ENCODE measurements at regions not wholly inside any gene's neighbourhood (a gene's known extent, or its start where the extent isn't known, plus 50 kb on each side); places are given as distances from the start of the nearest gene placed in this dataset.

GRCh38 chr16:55179411-55179810, 144.6 kb upstream of the IRX6 start:
- no peak overlapping the region for H3K4me3 ChIP-seq (ENCODE audit: low read depth, low read length)
- no peak for DNase-seq (ENCODE audit: low read depth)
- TF ChIP-seq, protein P1, sequence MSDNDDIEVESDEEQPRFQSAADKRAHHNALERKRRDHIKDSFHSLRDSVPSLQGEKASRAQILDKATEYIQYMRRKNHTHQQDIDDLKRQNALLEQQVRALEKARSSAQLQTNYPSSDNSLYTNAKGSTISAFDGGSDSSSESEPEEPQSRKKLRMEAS (IDR thresholded peaks at IDR 0.05; ENCODE audit: low read depth, low read length) = no peak
- TF ChIP-seq MYC (IDR thresholded peaks at IDR 0.05; ENCODE audit: low read depth, low read length) (no peak), POLR2A (IDR thresholded peaks at IDR 0.05; ENCODE audit: extremely low read depth, insufficient read length) (no peak)
- TF ChIP-seq, protein P2, sequence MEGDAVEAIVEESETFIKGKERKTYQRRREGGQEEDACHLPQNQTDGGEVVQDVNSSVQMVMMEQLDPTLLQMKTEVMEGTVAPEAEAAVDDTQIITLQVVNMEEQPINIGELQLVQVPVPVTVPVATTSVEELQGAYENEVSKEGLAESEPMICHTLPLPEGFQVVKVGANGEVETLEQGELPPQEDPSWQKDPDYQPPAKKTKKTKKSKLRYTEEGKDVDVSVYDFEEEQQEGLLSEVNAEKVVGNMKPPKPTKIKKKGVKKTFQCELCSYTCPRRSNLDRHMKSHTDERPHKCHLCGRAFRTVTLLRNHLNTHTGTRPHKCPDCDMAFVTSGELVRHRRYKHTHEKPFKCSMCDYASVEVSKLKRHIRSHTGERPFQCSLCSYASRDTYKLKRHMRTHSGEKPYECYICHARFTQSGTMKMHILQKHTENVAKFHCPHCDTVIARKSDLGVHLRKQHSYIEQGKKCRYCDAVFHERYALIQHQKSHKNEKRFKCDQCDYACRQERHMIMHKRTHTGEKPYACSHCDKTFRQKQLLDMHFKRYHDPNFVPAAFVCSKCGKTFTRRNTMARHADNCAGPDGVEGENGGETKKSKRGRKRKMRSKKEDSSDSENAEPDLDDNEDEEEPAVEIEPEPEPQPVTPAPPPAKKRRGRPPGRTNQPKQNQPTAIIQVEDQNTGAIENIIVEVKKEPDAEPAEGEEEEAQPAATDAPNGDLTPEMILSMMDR (IDR thresholded peaks at IDR 0.05; ENCODE audit: low read depth, low read length) = no peak

DNA sequence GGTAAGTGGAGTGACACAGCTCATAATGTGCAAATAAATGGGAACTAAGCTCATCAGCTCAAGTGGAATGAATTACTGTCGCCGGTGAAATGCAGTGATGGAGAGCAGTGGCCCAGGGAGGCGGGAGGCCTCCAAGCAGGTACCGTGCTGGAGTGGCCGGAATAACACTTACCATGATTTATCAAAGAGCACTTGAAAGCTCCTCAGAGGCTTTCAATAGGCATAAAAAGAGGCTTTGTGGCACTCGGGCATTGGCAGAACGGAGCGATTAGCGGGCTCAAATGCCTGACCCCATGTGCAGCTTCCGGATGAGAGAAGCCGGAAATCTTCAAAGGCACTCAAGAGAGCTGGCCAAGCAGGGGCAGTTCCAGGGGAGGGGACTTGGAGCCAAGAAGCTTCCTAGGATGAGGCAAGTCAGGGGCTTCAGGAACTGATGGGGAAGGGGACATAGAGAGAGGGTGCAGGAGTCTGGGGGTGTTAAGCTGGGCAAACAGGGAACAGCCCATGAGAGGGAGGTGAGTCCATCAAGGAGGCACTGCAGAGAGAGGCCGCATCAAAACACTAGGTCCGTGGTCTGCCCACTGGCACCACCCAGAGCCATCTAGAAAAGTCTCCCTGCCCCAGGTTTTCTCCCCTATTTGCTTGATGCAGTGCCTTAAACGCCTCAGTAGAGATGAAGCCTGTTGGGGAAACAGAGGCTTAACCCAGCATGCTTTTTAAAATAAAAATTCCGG, 144.0 kb upstream of the IRX6 start:
- TF ChIP-seq MYC (IDR thresholded peaks at IDR 0.05; ENCODE audit: low read depth, low read length) (no peak), POLR2A (IDR thresholded peaks at IDR 0.05; ENCODE audit: extremely low read depth, insufficient read length) (no peak)
- TF ChIP-seq, protein P2 (IDR thresholded peaks at IDR 0.05; ENCODE audit: low read depth, low read length) = no peak
- TF ChIP-seq, protein P1 (IDR thresholded peaks at IDR 0.05; ENCODE audit: low read depth, low read length) = no peak
- H3K4me3 ChIP-seq (ENCODE audit: low read depth, low read length) = no peak overlapping the region
- no peak for DNase-seq (ENCODE audit: low read depth)

- H3K4me3 ChIP-seq (ENCODE audit: low read depth, low read length) = no peak overlapping the region
- no peak for DNase-seq (ENCODE audit: low read depth)
- TF ChIP-seq, protein P2 (IDR thresholded peaks at IDR 0.05; ENCODE audit: low read depth, low read length) = no peak
- no peak for TF ChIP-seq POLR2A (IDR thresholded peaks at IDR 0.05; ENCODE audit: extremely low read depth, insufficient read length)
- no peak for TF ChIP-seq MYC (IDR thresholded peaks at IDR 0.05; ENCODE audit: low read depth, low read length)
- TF ChIP-seq, protein P1 (IDR thresholded peaks at IDR 0.05; ENCODE audit: low read depth, low read length) = no peak
Measured at GRCh38 chr16:55184052-55184451, 140.0 kb upstream of the IRX6 start.

GRCh38 chr16:55184619-55185018, 139.4 kb upstream of the IRX6 start:
- no peak for DNase-seq (ENCODE audit: low read depth)
- TF ChIP-seq MYC (IDR thresholded peaks at IDR 0.05; ENCODE audit: low read depth, low read length) (no peak), POLR2A (IDR thresholded peaks at IDR 0.05; ENCODE audit: extremely low read depth, insufficient read length) (no peak)
- TF ChIP-seq, protein P2 (IDR thresholded peaks at IDR 0.05; ENCODE audit: low read depth, low read length) = no peak
- TF ChIP-seq, protein P1 (IDR thresholded peaks at IDR 0.05; ENCODE audit: low read depth, low read length) = no peak
- no peak overlapping the region for H3K4me3 ChIP-seq (ENCODE audit: low read depth, low read length)

DNA sequence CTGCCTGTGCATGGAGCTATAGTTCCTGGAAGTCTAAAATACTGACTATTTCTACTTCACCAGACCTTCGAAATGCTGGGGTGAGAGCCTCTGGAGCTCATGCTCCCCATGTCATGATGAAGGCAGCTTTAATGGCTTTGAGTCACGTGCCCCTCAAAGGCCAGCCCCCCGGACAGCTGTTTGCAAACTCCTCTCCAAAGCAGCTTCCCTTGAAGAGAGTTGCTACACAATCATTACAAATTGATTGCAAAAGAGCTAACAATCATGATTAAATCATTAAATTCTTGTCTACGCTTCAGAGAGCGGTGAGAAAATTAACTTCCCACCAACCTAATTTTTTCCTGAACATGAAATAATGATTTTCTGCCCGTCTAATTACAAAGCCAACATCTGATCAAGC, 134.8 kb upstream of the IRX6 start:
- H3K4me3 ChIP-seq (ENCODE audit: low read depth, low read length) = no peak overlapping the region
- no peak for TF ChIP-seq MYC (IDR thresholded peaks at IDR 0.05; ENCODE audit: low read depth, low read length)
- TF ChIP-seq POLR2A (IDR thresholded peaks at IDR 0.05; ENCODE audit: extremely low read depth, insufficient read length) = no peak
- TF ChIP-seq, protein P2 (IDR thresholded peaks at IDR 0.05; ENCODE audit: low read depth, low read length) = no peak
- TF ChIP-seq, protein P1 (IDR thresholded peaks at IDR 0.05; ENCODE audit: low read depth, low read length) = no peak
- no peak for DNase-seq (ENCODE audit: low read depth)

All from NB4 (cell line).